ENCODE measurements at regions not wholly inside any gene's neighbourhood (a gene's known extent, or its start where the extent isn't known, plus 50 kb on each side); places are given as distances from the start of the nearest gene placed in this dataset.

- no peak for TF ChIP-seq CTCF (conservative IDR thresholded peaks at IDR 0.05)
- no peak for TF ChIP-seq EZH2 (IDR thresholded peaks at IDR 0.05; ENCODE audit: low read depth)
These were observed 234.6 kb upstream of the ID4 start for GRCh38 chr6:19602434-19603013.

Data from PC-9 (cell line).